IMR-90 (cell line): ENCODE measurements at regions not wholly inside any gene's neighbourhood (a gene's known extent, or its start where the extent isn't known, plus 50 kb on each side); places are given as distances from the start of the nearest gene placed in this dataset.

Source experiments
- ATAC-seq: fragments of 200-7000 bp; cut with Tn5 transposase; 2 replicates; pipeline ENCODE4 v1.9.1; 2020; ENCODE audit warnings: low read depth, mild to moderate bottlenecking, moderate library complexity
- BruUV-seq: library from RNA; stranded (reverse); fragments of 400-500 nt; replicated peaks from 2 replicates; lab custom pipeline; 2021; lab: Mats Ljungman, UMichigan
- CTCF ChIA-PET: fragments of 300-600 bp; formaldehyde crosslinking; extraction: SDS; loops from one replicate; lab custom pipeline; 2021; ENCODE audit warnings: antibody characterized with exemption; lab: Yijun Ruan, JAX
- POLR2A ChIA-PET: fragments of 300-600 bp; sonication (Branson Sonifier 250); formaldehyde crosslinking; loops from one replicate; lab custom pipeline; 2022; ENCODE audit warnings: antibody characterized with exemption; ENCODE audit not compliant: unreplicated experiment; lab: Charles Lee
- DNase-seq: peaks from one replicate; pipeline ENCODE4 v3.0.0; 2013
- H2AFZ ChIP-seq: replicated peaks from 2 replicates; pipeline ENCODE3; 2013; ENCODE audit warnings: low read length, mild to moderate bottlenecking; ENCODE audit not compliant: poor library complexity
- H2AK5ac ChIP-seq: 2 replicates; pipeline ENCODE4 v1.6.1; 2013; ENCODE audit warnings: low read depth, low read length, inconsistent platforms
- H2AK9ac ChIP-seq: replicated peaks from 2 replicates; pipeline ENCODE3; 2013; ENCODE audit warnings: mild to moderate bottlenecking, low read depth, low read length, moderate library complexity; ENCODE audit not compliant: poor library complexity
- H2BK120ac ChIP-seq: 2 replicates; pipeline ENCODE4 v1.6.1; 2013; ENCODE audit warnings: low read depth, low read length, inconsistent platforms
- H2BK15ac ChIP-seq: 3 replicates; pipeline ENCODE4 v1.6.1; 2013; ENCODE audit warnings: low read depth, low read length, inconsistent platforms
- H2BK20ac ChIP-seq: 2 replicates; pipeline ENCODE4 v1.6.1; 2013; ENCODE audit warnings: low read depth, mild to moderate bottlenecking, inconsistent platforms, low read length, moderate library complexity
- H2BK5ac ChIP-seq: 2 replicates; pipeline ENCODE4 v1.6.1; 2013; ENCODE audit warnings: mild to moderate bottlenecking, low read depth, low read length, inconsistent platforms; ENCODE audit not compliant: poor library complexity, severe bottlenecking
- H3K14ac ChIP-seq: replicated peaks from 2 replicates; pipeline ENCODE4 v1.6.1; 2013; ENCODE audit warnings: low read depth, low read length, inconsistent platforms
- H3K18ac ChIP-seq: 2 replicates; pipeline ENCODE4 v1.6.1; 2013; ENCODE audit warnings: low read depth, low read length, control low read depth
- H3K23ac ChIP-seq: 2 replicates; pipeline ENCODE4 v1.6.1; 2013; ENCODE audit warnings: low read depth, low read length, inconsistent platforms
- H3K27ac ChIP-seq: 2 replicates; pipeline ENCODE4 v1.5.1; 2013; ENCODE audit warnings: mild to moderate bottlenecking, control low read depth, low read length; ENCODE audit not compliant: insufficient read depth
- H3K27me3 ChIP-seq: 2 replicates; pipeline ENCODE4 v1.6.1; 2013; ENCODE audit warnings: low read length; ENCODE audit not compliant: control insufficient read depth, insufficient read depth
- H3K36me3 ChIP-seq: 2 replicates; pipeline ENCODE4 v1.6.1; 2013; ENCODE audit warnings: low read length, mixed read lengths; ENCODE audit not compliant: control insufficient read depth, insufficient read depth
- H3K4ac ChIP-seq: 2 replicates; pipeline ENCODE4 v1.6.1; 2013; ENCODE audit warnings: low read depth, low read length, inconsistent platforms
- H3K4me1 ChIP-seq: 2 replicates; pipeline ENCODE4 v1.6.1; 2013; ENCODE audit warnings: low read length, mixed read lengths; ENCODE audit not compliant: control insufficient read depth, insufficient read depth
- H3K4me2 ChIP-seq: 2 replicates; pipeline ENCODE4 v1.6.1; 2013; ENCODE audit warnings: low read depth, mild to moderate bottlenecking, control low read depth, low read length, moderate library complexity
- H3K4me3 ChIP-seq: 2 replicates; pipeline ENCODE4 v1.5.1; 2013; ENCODE audit warnings: low read depth, mild to moderate bottlenecking, control low read depth, low read length, moderate library complexity; ENCODE audit not compliant: insufficient read depth
- H3K56ac ChIP-seq: 2 replicates; pipeline ENCODE4 v1.6.1; 2013; ENCODE audit warnings: low read length, inconsistent platforms; ENCODE audit not compliant: insufficient read depth; ENCODE audit errors: extremely low read depth
- H3K79me1 ChIP-seq, 2 experiments: 2 replicates each; pipeline ENCODE4 v1.6.1; 2013; ENCODE audit warnings: low read length in 2 of 2, inconsistent platforms in 1 of 2, low read depth in 1 of 2
- H3K9ac ChIP-seq: 2 replicates; pipeline ENCODE4 v1.6.1; 2013; ENCODE audit warnings: low read depth, low read length, control low read depth
- H3K9me1 ChIP-seq: 2 replicates; pipeline ENCODE4 v1.6.1; 2013; ENCODE audit warnings: low read length, inconsistent platforms; ENCODE audit not compliant: insufficient read depth
- H3K9me3 ChIP-seq: 2 replicates; pipeline ENCODE4 v1.6.1; 2013; ENCODE audit warnings: low read length; ENCODE audit not compliant: control insufficient read depth, insufficient read depth
- H4K20me1 ChIP-seq: 2 replicates; pipeline ENCODE4 v1.6.1; 2013; ENCODE audit warnings: low read length, inconsistent platforms; ENCODE audit not compliant: insufficient read depth
- H4K5ac ChIP-seq: 2 replicates; pipeline ENCODE4 v1.6.1; 2013; ENCODE audit warnings: mild to moderate bottlenecking, low read depth, low read length, control low read depth
- H4K8ac ChIP-seq, 2 experiments: 2 replicates each; pipeline ENCODE4 v1.6.1; 2013; ENCODE audit warnings: low read depth in 2 of 2, low read length in 2 of 2, control low read depth in 1 of 2, inconsistent platforms in 1 of 2
- H4K91ac ChIP-seq: 2 replicates; pipeline ENCODE4 v1.6.1; 2013; ENCODE audit warnings: low read depth, low read length, inconsistent platforms; ENCODE audit not compliant: insufficient read depth
- BHLHE40 ChIP-seq: fragments of 150-350 bp; IDR thresholded peaks from 2 replicates; pipeline ENCODE4 v1.6.1; 2016; ENCODE audit warnings: mild to moderate bottlenecking, low read depth, low read length
- CEBPB ChIP-seq: IDR thresholded peaks from 2 replicates; pipeline ENCODE4 v1.6.1; 2012; ENCODE audit warnings: low read depth, low read length, improper control_type of control experiment
- CHD1 ChIP-seq: IDR thresholded peaks from 2 replicates; pipeline ENCODE4 v1.6.1; 2012; ENCODE audit warnings: low read depth, low read length, improper control_type of control experiment
- CTCF ChIP-seq: conservative IDR thresholded peaks from 2 replicates; pipeline ENCODE4 v1.5.1; 2012; ENCODE audit warnings: mild to moderate bottlenecking, low read depth, low read length, improper control_type of control experiment
- ELK1 ChIP-seq: fragments of 150-350 bp; IDR thresholded peaks from 2 replicates; pipeline ENCODE4 v1.6.1; 2016; ENCODE audit warnings: low read depth, mild to moderate bottlenecking, low read length, moderate library complexity, borderline replicate concordance
- FOS ChIP-seq: fragments of 150-350 bp; IDR thresholded peaks from 2 replicates; pipeline ENCODE4 v1.6.1; 2016; ENCODE audit warnings: low read depth, low read length
- MAFK ChIP-seq: IDR thresholded peaks from 2 replicates; pipeline ENCODE4 v1.6.1; 2012; ENCODE audit warnings: low read depth, low read length, improper control_type of control experiment
- MAZ ChIP-seq: IDR thresholded peaks from 2 replicates; pipeline ENCODE4 v1.6.1; 2012; ENCODE audit warnings: low read depth, mild to moderate bottlenecking, low read length, improper control_type of control experiment, moderate library complexity, borderline replicate concordance
- MXI1 ChIP-seq: IDR thresholded peaks from 2 replicates; pipeline ENCODE4 v1.6.1; 2012; ENCODE audit warnings: low read depth, mild to moderate bottlenecking, low read length, moderate library complexity, borderline replicate concordance
- NFE2L2 ChIP-seq: fragments of 150-350 bp; IDR thresholded peaks from 2 replicates; pipeline ENCODE4 v1.6.1; 2016; ENCODE audit warnings: low read depth, mild to moderate bottlenecking, low read length
- POLR2A ChIP-seq: IDR thresholded peaks from 2 replicates; pipeline ENCODE4 v1.6.1; 2012; ENCODE audit warnings: mild to moderate bottlenecking, low read depth, low read length
- RAD21 ChIP-seq: IDR thresholded peaks from 2 replicates; pipeline ENCODE4 v1.6.1; 2012; ENCODE audit warnings: low read length, improper control_type of control experiment
- RCOR1 ChIP-seq: IDR thresholded peaks from 2 replicates; pipeline ENCODE4 v1.6.1; 2012; ENCODE audit warnings: mild to moderate bottlenecking, low read length, improper control_type of control experiment; ENCODE audit not compliant: insufficient replicate concordance
- RFX5 ChIP-seq: IDR thresholded peaks from 2 replicates; pipeline ENCODE4 v1.8.0; 2012; ENCODE audit warnings: low read depth, mild to moderate bottlenecking, low read length, moderate library complexity
- SMC3 ChIP-seq: fragments of 150-350 bp; IDR thresholded peaks from 2 replicates; pipeline ENCODE4 v1.6.1; 2016; ENCODE audit warnings: low read depth, mild to moderate bottlenecking, antibody characterized with exemption, low read length, moderate library complexity
- USF2 ChIP-seq: fragments of 150-350 bp; IDR thresholded peaks from 2 replicates; pipeline ENCODE4 v1.6.1; 2017; ENCODE audit warnings: mild to moderate bottlenecking, antibody characterized with exemption, low read length, low read depth
- dilution Hi-C: fragments of 300-500 bp; cut with HindIII; formaldehyde crosslinking; loops from one replicate; pipeline ENCODE4 v1.14.3; 2018; ENCODE audit warnings: low sequenced_read_pairs; ENCODE audit not compliant: unreplicated experiment
- in situ Hi-C: fragments of 300-500 bp; cut with MboI; formaldehyde crosslinking; loops from 3 replicates; pipeline ENCODE4 v1.14.3; 2019; ENCODE audit warnings: low sequenced_read_pairs, inconsistent platforms, mixed read lengths
- intact Hi-C: fragments of 100-400 bp; cut with micrococcal nuclease; formaldehyde crosslinking; loops from 2 replicates; pipeline ENCODE4 v1.10.0; 2022

- in situ Hi-C loops, result no loop called here
- Histone ChIP-seq H4K8ac (no peak overlapping the region), H3K4me2 (no peak overlapping the region), H3K27ac (no peak overlapping the region), H2AK9ac (no peak overlapping the region), H3K9ac (no peak overlapping the region), H2BK20ac (no peak overlapping the region), H3K18ac (no peak overlapping the region), H2BK5ac (no peak overlapping the region), H3K23ac (no peak overlapping the region), H2BK15ac (no peak overlapping the region), H3K36me3 (no peaks in the 10 kb centered on the region), H2AK5ac (no peak overlapping the region), H4K91ac (no peak overlapping the region), H4K20me1 (no peaks in the 10 kb centered on the region), H3K79me1 (no peaks in the 10 kb centered on the region), H3K4me3 (no peak overlapping the region), H3K56ac (no peak overlapping the region), H3K27me3 (no peaks in the 10 kb centered on the region), H3K14ac (no peak overlapping the region), H4K5ac (no peak overlapping the region), H3K9me3 (no peaks in the 10 kb centered on the region), H3K4ac (no peak overlapping the region), H3K9me1 (no peaks in the 10 kb centered on the region), H3K4me1 (no peaks in the 10 kb centered on the region), H2AFZ (no peak overlapping the region), H2BK120ac (no peak overlapping the region)
- ATAC-seq (no peak), DNase-seq (no peak)
- BruUV-seq, result no TSS peak
- ChIA-PET POLR2A (no interaction called here), CTCF (no interaction called here)
- intact Hi-C loops, result no loop called here
- dilution Hi-C loops, result no loop called here
- TF ChIP-seq RAD21 (no peak), SMC3 (no peak), MAZ (no peak), MAFK (no peak), CEBPB (no peak), RFX5 (no peak), NFE2L2 (no peak), MXI1 (no peak), POLR2A (no peak), FOS (no peak), CTCF (no peak), BHLHE40 (no peak), USF2 (no peak), CHD1 (no peak), RCOR1 (no peak), ELK1 (no peak)
Observed at GRCh38 chr4:34649716-34650115, 1594.6 kb downstream of the ARAP2 start.
